ENCODE measurements at regions not wholly inside any gene's neighbourhood (a gene's known extent, or its start where the extent isn't known, plus 50 kb on each side); places are given as distances from the start of the nearest gene placed in this dataset.

- TF ChIP-seq CTCF (conservative IDR thresholded peaks at IDR 0.05), result no peak
- no peak for TF ChIP-seq ZFX (IDR thresholded peaks at IDR 0.05)
Observed at GRCh38 chr17:71855010-71855409, 265.8 kb upstream of the SOX9 start.
